ENCODE measurements at regions not wholly inside any gene's neighbourhood (a gene's known extent, or its start where the extent isn't known, plus 50 kb on each side); places are given as distances from the start of the nearest gene placed in this dataset.

GRCh38 chr3:111480091-111480490 is 61.9 kb upstream of the CD96 start:
- ATAC-seq: no peak

- ATAC-seq: no peak
Measured at GRCh38 chr3:111481551-111481950, 60.4 kb upstream of the CD96 start.

GRCh38 chr3:111482574-111482973 is 59.4 kb upstream of the CD96 start:
- no peak for ATAC-seq

- ATAC-seq: no peak
Measured at GRCh38 chr3:111485086-111485485, 56.9 kb upstream of the CD96 start.
